EL (cell line): ENCODE measurements at regions not wholly inside any gene's neighbourhood (a gene's known extent, or its start where the extent isn't known, plus 50 kb on each side); places are given as distances from the start of the nearest gene placed in this dataset.

Experiments used
- DNase-seq: peaks from one replicate; pipeline ENCODE4 v3.0.0-alpha.2; 2016

- no peak for DNase-seq
Observed at GRCh38 chr4:11497972-11498371, 69.3 kb upstream of the HS3ST1 start.

GRCh38 chr4:11497212-11497806 is 68.6 kb upstream of the HS3ST1 start:
- no peak for DNase-seq

- DNase-seq = no peak
Observed at GRCh38 chr4:11496351-11496829, 67.7 kb upstream of the HS3ST1 start.

GRCh38 chr4:11495818-11496217 is 67.1 kb upstream of the HS3ST1 start:
- no peak for DNase-seq

GRCh38 chr4:11495291-11495690 is 66.6 kb upstream of the HS3ST1 start:
- no peak for DNase-seq

- DNase-seq = no peak
Observed at GRCh38 chr4:11494232-11494631, 65.5 kb upstream of the HS3ST1 start.

- no peak for DNase-seq
Observed at GRCh38 chr4:11489453-11490083, 60.9 kb upstream of the HS3ST1 start.

- DNase-seq = no peak
Observed at GRCh38 chr4:11488657-11489452, 60.2 kb upstream of the HS3ST1 start.

- DNase-seq = no peak
Observed at GRCh38 chr4:11487868-11488544, 59.3 kb upstream of the HS3ST1 start.

- DNase-seq = no peak
Observed at GRCh38 chr4:11487139-11487538, 58.4 kb upstream of the HS3ST1 start.

DNA sequence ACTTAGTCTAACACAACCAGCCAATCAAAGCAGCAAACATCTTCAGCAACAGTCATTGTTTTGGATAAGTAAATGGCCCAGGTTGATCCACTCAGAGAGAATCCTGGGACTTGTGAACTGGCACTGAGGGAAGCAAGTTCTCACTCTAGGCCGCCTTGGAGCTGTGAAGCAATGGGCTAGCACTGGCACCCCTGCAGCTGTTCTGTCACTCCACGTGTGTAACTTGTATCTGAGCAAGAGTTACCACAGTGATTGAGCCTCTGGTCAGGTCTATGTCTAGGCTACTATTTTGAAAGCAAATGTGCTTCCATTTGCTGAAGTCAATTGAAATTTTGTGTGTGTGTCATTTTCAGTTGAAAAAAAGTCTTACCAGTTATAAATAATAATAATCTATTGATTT is 57.2 kb upstream of the HS3ST1 start:
- DNase-seq = no peak

DNA sequence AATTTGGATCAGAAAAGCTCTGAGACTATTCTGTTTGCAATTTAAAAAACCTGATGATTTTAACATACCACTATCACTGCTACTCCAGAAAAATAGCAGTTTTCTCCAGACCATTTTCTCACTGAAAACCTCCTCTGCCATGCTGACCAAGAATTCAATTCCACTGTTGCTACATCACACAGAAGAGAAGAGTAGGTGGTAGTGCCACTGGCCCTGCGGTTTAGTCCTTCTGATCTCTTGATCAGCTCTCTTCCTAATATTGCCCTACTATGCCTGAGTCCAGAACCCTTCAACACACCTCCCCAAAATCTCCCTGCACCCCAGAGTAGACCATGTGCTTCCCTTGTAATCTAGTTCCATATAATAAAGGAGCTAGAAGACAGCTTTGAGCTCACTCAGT is 55.8 kb upstream of the HS3ST1 start:
- DNase-seq = no peak

GRCh38 chr4:11483046-11483445 is 54.4 kb upstream of the HS3ST1 start:
- DNase-seq = no peak

GRCh38 chr4:11480683-11481082 is 52.0 kb upstream of the HS3ST1 start:
- no peak for DNase-seq
